ENCODE measurements at regions not wholly inside any gene's neighbourhood (a gene's known extent, or its start where the extent isn't known, plus 50 kb on each side); places are given as distances from the start of the nearest gene placed in this dataset.

GRCh38 chr6:19303383-19303782 is 533.8 kb upstream of the ID4 start:
- no peak for DNase-seq (ENCODE audit: low spot score)
- TF ChIP-seq CTCF (IDR thresholded peaks at IDR 0.05; ENCODE audit: extremely low read depth, missing control alignments), result no peak

- TF ChIP-seq CTCF (IDR thresholded peaks at IDR 0.05; ENCODE audit: extremely low read depth, missing control alignments), result no peak
- no peak for DNase-seq (ENCODE audit: low spot score)
These were observed 527.5 kb upstream of the ID4 start for GRCh38 chr6:19309661-19310060.

GRCh38 chr6:19311786-19312185 is 525.4 kb upstream of the ID4 start:
- no peak for TF ChIP-seq CTCF (IDR thresholded peaks at IDR 0.05; ENCODE audit: extremely low read depth, missing control alignments)
- DNase-seq (ENCODE audit: low spot score), result no peak

GRCh38 chr6:19312241-19312978 is 524.8 kb upstream of the ID4 start:
- no peak for TF ChIP-seq CTCF (IDR thresholded peaks at IDR 0.05; ENCODE audit: extremely low read depth, missing control alignments)
- no peak for DNase-seq (ENCODE audit: low spot score)

GRCh38 chr6:19317431-19317986 is 519.7 kb upstream of the ID4 start:
- DNase-seq (ENCODE audit: low spot score), result no peak
- no peak for TF ChIP-seq CTCF (IDR thresholded peaks at IDR 0.05; ENCODE audit: extremely low read depth, missing control alignments)

GRCh38 chr6:19319005-19319404 is 518.2 kb upstream of the ID4 start:
- no peak for DNase-seq (ENCODE audit: low spot score)
- no peak for TF ChIP-seq CTCF (IDR thresholded peaks at IDR 0.05; ENCODE audit: extremely low read depth, missing control alignments)

- DNase-seq (ENCODE audit: low spot score), result no peak
- no peak for TF ChIP-seq CTCF (IDR thresholded peaks at IDR 0.05; ENCODE audit: extremely low read depth, missing control alignments)
These were observed 517.0 kb upstream of the ID4 start for GRCh38 chr6:19320111-19320581.

All from GM20000 (cell line).